Transverse colon (tissue), 3 donors: ENCODE measurements at regions not wholly inside any gene's neighbourhood (a gene's known extent, or its start where the extent isn't known, plus 50 kb on each side); places are given as distances from the start of the nearest gene placed in this dataset.

Source experiments
- CTCF ChIP-seq, 5 experiments: fragments of 200-600 bp in 3 of 5; fragments of 450-650 bp in 2 of 5; sonication (generic) in 3 of 5; IDR thresholded peaks; 1 replicate in 2 of 5; 2 replicates in 3 of 5; pipeline ENCODE4 v1.5.1; 2016 to 2017; ENCODE audit warnings: antibody characterized with exemption in 5 of 5, inconsistent platforms in 3 of 5, mild to moderate bottlenecking in 2 of 5, moderate library complexity in 1 of 5
- POLR2A ChIP-seq: fragments of 450-650 bp; IDR thresholded peaks from one replicate; pipeline ENCODE4 v1.6.1; 2016; ENCODE audit warnings: antibody characterized with exemption, mild to moderate bottlenecking, moderate library complexity

- TF ChIP-seq CTCF (IDR thresholded peaks at IDR 0.05) (no peak), POLR2A (no peak)
These were observed 97.4 kb downstream of the SYF2 start for GRCh38 chr1:25134801-25135461.
